HepG2 (cell line): ENCODE measurements at regions not wholly inside any gene's neighbourhood (a gene's known extent, or its start where the extent isn't known, plus 50 kb on each side); places are given as distances from the start of the nearest gene placed in this dataset.

Experiments
- AGO2 ChIP-seq: fragments of 200-400 bp; formaldehyde crosslinking; optimal IDR thresholded peaks from 2 replicates; pipeline ENCODE3; 2017; ENCODE audit warnings: mild to moderate bottlenecking, low read depth, low read length, moderate library complexity
- MAFK ChIP-seq, 2 experiments: IDR thresholded peaks in 1 of 2; conservative IDR thresholded peaks in 1 of 2; 2 replicates each; pipeline ENCODE4 v1.6.1; 2011; ENCODE audit warnings: improper control_type of control experiment in 2 of 2, low read length in 2 of 2
- MEIS2 ChIP-seq: sonication (generic); formaldehyde crosslinking; IDR thresholded peaks from 2 replicates; pipeline ENCODE4 v1.9.0; 2021; ENCODE audit warnings: mild to moderate bottlenecking, missing genetic modification reagents
- ZNF205 ChIP-seq: IDR thresholded peaks from 2 replicates; pipeline ENCODE4 v1.6.1; 2018; ENCODE audit warnings: missing biosample characterization, missing genetic modification reagents
- TF ChIP-seq, protein P1 (sequence below), 2 experiments: sonication (generic) in 1 of 2; formaldehyde crosslinking in 1 of 2; IDR thresholded peaks; 2 replicates each; pipeline versions ENCODE4 v1.6.1 to v1.9.0; 2014 to 2022; ENCODE audit warnings: antibody characterized with exemption in 1 of 2, borderline replicate concordance in 1 of 2, inconsistent platforms in 1 of 2, low read depth in 1 of 2, missing genetic modification reagents in 1 of 2
- TF ChIP-seq, protein P2 (sequence below): sonication (generic); formaldehyde crosslinking; IDR thresholded peaks from 2 replicates; pipeline ENCODE4 v1.5.0; 2020; ENCODE audit warnings: mild to moderate bottlenecking, missing genetic modification reagents, borderline replicate concordance

DNA sequence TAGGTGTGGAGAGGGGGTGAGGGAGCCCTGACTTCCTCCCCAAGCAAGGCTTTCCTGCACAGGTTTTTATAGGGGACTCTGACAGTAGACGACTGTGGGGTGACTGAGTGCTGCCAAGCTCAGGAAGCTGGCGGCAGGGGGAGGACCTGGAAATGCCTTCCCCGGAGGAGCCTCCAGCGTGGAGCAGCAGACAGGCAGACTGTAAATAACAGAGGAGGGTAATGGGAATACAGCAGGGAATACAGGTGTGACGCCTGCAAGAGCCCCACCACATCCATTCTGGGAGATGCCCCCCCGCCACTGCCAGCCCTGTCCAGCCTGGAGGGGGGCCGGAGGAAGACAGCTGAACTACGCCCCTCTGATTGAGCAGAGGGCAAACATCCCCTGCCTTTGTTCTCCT, 190.4 kb downstream of the UQCRFS1 start (continued):
- TF ChIP-seq, protein P1, sequence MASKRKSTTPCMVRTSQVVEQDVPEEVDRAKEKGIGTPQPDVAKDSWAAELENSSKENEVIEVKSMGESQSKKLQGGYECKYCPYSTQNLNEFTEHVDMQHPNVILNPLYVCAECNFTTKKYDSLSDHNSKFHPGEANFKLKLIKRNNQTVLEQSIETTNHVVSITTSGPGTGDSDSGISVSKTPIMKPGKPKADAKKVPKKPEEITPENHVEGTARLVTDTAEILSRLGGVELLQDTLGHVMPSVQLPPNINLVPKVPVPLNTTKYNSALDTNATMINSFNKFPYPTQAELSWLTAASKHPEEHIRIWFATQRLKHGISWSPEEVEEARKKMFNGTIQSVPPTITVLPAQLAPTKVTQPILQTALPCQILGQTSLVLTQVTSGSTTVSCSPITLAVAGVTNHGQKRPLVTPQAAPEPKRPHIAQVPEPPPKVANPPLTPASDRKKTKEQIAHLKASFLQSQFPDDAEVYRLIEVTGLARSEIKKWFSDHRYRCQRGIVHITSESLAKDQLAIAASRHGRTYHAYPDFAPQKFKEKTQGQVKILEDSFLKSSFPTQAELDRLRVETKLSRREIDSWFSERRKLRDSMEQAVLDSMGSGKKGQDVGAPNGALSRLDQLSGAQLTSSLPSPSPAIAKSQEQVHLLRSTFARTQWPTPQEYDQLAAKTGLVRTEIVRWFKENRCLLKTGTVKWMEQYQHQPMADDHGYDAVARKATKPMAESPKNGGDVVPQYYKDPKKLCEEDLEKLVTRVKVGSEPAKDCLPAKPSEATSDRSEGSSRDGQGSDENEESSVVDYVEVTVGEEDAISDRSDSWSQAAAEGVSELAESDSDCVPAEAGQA (IDR thresholded peaks at IDR 0.05; ENCODE audit: low read depth), result no peak
- TF ChIP-seq, protein P1 (CRISPR knock-in tag; IDR thresholded peaks at IDR 0.05; ENCODE audit: borderline replicate concordance), result no peak
- TF ChIP-seq MEIS2 (CRISPR knock-in tag) (no peak), MAFK (conservative IDR thresholded peaks at IDR 0.05 in 1 of 2, IDR thresholded peaks at IDR 0.05 in 1 of 2; ENCODE audit: low read length in 2 of 2) (no peak), ZNF205 (CRISPR knock-in tag) (no peak), AGO2 (no peak)
- TF ChIP-seq, protein P2, sequence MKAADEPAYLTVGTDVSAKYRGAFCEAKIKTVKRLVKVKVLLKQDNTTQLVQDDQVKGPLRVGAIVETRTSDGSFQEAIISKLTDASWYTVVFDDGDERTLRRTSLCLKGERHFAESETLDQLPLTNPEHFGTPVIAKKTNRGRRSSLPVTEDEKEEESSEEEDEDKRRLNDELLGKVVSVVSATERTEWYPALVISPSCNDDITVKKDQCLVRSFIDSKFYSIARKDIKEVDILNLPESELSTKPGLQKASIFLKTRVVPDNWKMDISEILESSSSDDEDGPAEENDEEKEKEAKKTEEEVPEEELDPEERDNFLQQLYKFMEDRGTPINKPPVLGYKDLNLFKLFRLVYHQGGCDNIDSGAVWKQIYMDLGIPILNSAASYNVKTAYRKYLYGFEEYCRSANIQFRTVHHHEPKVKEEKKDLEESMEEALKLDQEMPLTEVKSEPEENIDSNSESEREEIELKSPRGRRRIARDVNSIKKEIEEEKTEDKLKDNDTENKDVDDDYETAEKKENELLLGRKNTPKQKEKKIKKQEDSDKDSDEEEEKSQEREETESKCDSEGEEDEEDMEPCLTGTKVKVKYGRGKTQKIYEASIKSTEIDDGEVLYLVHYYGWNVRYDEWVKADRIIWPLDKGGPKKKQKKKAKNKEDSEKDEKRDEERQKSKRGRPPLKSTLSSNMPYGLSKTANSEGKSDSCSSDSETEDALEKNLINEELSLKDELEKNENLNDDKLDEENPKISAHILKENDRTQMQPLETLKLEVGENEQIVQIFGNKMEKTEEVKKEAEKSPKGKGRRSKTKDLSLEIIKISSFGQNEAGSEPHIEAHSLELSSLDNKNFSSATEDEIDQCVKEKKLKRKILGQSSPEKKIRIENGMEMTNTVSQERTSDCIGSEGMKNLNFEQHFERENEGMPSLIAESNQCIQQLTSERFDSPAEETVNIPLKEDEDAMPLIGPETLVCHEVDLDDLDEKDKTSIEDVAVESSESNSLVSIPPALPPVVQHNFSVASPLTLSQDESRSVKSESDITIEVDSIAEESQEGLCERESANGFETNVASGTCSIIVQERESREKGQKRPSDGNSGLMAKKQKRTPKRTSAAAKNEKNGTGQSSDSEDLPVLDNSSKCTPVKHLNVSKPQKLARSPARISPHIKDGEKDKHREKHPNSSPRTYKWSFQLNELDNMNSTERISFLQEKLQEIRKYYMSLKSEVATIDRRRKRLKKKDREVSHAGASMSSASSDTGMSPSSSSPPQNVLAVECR (CRISPR knock-in tag), result no peak
